ENCODE measurements at regions not wholly inside any gene's neighbourhood (a gene's known extent, or its start where the extent isn't known, plus 50 kb on each side); places are given as distances from the start of the nearest gene placed in this dataset.
"Not testable (repeated sequence)": the region's sequence is repeated elsewhere in the genome, so short reads cannot be mapped to it uniquely, and the experiment has no call there.

GRCh38 chr13:55660264-55660663, 1480.5 kb upstream of the PRR20A start:
- not testable (repeated sequence) for TF ChIP-seq CTCF (IDR thresholded peaks at IDR 0.05; ENCODE audit: insufficient read depth, low read depth, low read length); EZH2 (IDR thresholded peaks at IDR 0.05; ENCODE audit: insufficient read depth, low read length)

All from astrocyte (in vitro differentiated cells and primary cell).